Activated CD4-positive, alpha-beta T cell treated with anti-CD3 and anti-CD28 coated beads for 24 hours (primary cell): ENCODE measurements at regions not wholly inside any gene's neighbourhood (a gene's known extent, or its start where the extent isn't known, plus 50 kb on each side); places are given as distances from the start of the nearest gene placed in this dataset.
"Not testable (repeated sequence)": the region's sequence is repeated elsewhere in the genome, so short reads cannot be mapped to it uniquely, and the experiment has no call there.

Experiments
- DNase-seq, 2 donors: peaks; one replicate each; pipeline ENCODE4 v3.0.0-alpha.2; 2020; ENCODE audit warnings: low read depth in 2 of 2

- no peak for DNase-seq
Observed at GRCh38 chr4:124426279-124426678, 286.3 kb downstream of the ANKRD50 start.

GRCh38 chr4:124427095-124427767, 285.3 kb downstream of the ANKRD50 start:
- DNase-seq: no peak

GRCh38 chr4:124428648-124429047, 283.9 kb downstream of the ANKRD50 start:
- no peak for DNase-seq

GRCh38 chr4:124429746-124430250, 282.7 kb downstream of the ANKRD50 start:
- no peak for DNase-seq

GRCh38 chr4:124431653-124432192, 280.8 kb downstream of the ANKRD50 start:
- DNase-seq: no peak

GRCh38 chr4:124432500-124432899, 280.0 kb downstream of the ANKRD50 start:
- DNase-seq: no peak

GRCh38 chr4:124433044-124433443, 279.5 kb downstream of the ANKRD50 start:
- DNase-seq: no peak

GRCh38 chr4:124433500-124433899, 279.0 kb downstream of the ANKRD50 start:
- no peak for DNase-seq

GRCh38 chr4:124435274-124435950, 277.1 kb downstream of the ANKRD50 start:
- no peak for DNase-seq

GRCh38 chr4:124437853-124438495, 274.6 kb downstream of the ANKRD50 start:
- DNase-seq: no peak

GRCh38 chr4:124445071-124445470, 267.5 kb downstream of the ANKRD50 start:
- DNase-seq: no peak

GRCh38 chr4:124449881-124450280, 262.7 kb downstream of the ANKRD50 start:
- no peak for DNase-seq

GRCh38 chr4:124450851-124451250, 261.7 kb downstream of the ANKRD50 start:
- DNase-seq: no peak

GRCh38 chr4:124454772-124455270, 257.7 kb downstream of the ANKRD50 start:
- no peak for DNase-seq

GRCh38 chr4:124455671-124456070, 256.9 kb downstream of the ANKRD50 start:
- DNase-seq: no peak

GRCh38 chr4:124459196-124459940, 253.2 kb downstream of the ANKRD50 start:
- DNase-seq: no peak

- DNase-seq: no peak
Observed at GRCh38 chr4:124459941-124460310, 252.6 kb downstream of the ANKRD50 start.

- DNase-seq: not testable (repeated sequence)
Observed at GRCh38 chr4:124461592-124461991, 250.9 kb downstream of the ANKRD50 start.

- DNase-seq: no peak
Observed at GRCh38 chr4:124462954-124463828, 249.3 kb downstream of the ANKRD50 start.

GRCh38 chr4:124464836-124465235, 247.7 kb downstream of the ANKRD50 start:
- DNase-seq: no peak

GRCh38 chr4:124468360-124468759, 244.2 kb downstream of the ANKRD50 start:
- DNase-seq: no peak
